ENCODE measurements at regions not wholly inside any gene's neighbourhood (a gene's known extent, or its start where the extent isn't known, plus 50 kb on each side); places are given as distances from the start of the nearest gene placed in this dataset.

DNA sequence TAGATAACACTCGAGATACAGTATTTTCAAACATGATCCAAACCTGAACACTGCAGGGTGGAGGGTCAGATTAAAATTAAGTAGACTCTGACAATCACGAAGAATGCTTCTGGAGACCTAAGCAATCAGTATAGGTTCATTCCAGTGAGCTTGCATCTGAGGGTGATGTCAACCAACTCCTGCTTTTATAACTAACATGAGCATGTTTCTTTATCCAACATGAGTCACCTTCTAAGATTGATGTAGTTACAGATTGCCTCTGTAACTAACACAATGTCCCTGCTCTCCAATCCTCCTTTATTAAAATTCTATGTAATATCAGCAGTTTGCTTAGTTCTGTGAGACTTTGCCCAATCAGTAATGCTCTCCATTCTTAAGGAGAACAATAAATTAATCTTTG, 225.7 kb downstream of the ARL6IP6 start:
- ATAC-seq (no peak), DNase-seq (ENCODE audit: low read depth, low spot score) (no peak)
- intact Hi-C loops (cut with micrococcal nuclease; ENCODE audit: unreplicated experiment) (no loop called here), in situ Hi-C loops (cut with HindIII; ENCODE audit: low pct_unique_long_range_greater_than_20kb, low sequenced_read_pairs) (no loop called here)
- Histone ChIP-seq H3K4me1 (ENCODE audit: control insufficient read depth, insufficient read depth, low read length) (no peaks in the 10 kb centered on the region), H3K9me3 (ENCODE audit: control insufficient read depth, insufficient read depth, low read depth, low read length) (no peaks in the 10 kb centered on the region), H3K36me3 (ENCODE audit: control insufficient read depth, insufficient read depth, low read length) (no peaks in the 10 kb centered on the region), H3K27me3 (ENCODE audit: control insufficient read depth, insufficient read depth, low read length) (no peaks in the 10 kb centered on the region), H3K4me3 (ENCODE audit: low read depth in 2 of 2, low read length in 2 of 2) (no peak overlapping the region), H3K27ac (ENCODE audit: low read length) (no peak overlapping the region)
- no TSS peak for BruUV-seq (replicated peaks)
- TF ChIP-seq, protein P1, sequence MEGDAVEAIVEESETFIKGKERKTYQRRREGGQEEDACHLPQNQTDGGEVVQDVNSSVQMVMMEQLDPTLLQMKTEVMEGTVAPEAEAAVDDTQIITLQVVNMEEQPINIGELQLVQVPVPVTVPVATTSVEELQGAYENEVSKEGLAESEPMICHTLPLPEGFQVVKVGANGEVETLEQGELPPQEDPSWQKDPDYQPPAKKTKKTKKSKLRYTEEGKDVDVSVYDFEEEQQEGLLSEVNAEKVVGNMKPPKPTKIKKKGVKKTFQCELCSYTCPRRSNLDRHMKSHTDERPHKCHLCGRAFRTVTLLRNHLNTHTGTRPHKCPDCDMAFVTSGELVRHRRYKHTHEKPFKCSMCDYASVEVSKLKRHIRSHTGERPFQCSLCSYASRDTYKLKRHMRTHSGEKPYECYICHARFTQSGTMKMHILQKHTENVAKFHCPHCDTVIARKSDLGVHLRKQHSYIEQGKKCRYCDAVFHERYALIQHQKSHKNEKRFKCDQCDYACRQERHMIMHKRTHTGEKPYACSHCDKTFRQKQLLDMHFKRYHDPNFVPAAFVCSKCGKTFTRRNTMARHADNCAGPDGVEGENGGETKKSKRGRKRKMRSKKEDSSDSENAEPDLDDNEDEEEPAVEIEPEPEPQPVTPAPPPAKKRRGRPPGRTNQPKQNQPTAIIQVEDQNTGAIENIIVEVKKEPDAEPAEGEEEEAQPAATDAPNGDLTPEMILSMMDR (IDR thresholded peaks at IDR 0.05) = no peak
- no peak for TF ChIP-seq TCF7L2 (IDR thresholded peaks at IDR 0.05; ENCODE audit: low read depth, low read length)
- no peak for TF ChIP-seq POLR2AphosphoS5 (IDR thresholded peaks at IDR 0.05; ENCODE audit: low read depth, low read length)
- no peak for TF ChIP-seq SIN3A (IDR thresholded peaks at IDR 0.05; ENCODE audit: borderline replicate concordance, insufficient read depth, low read depth, low read length)
- TF ChIP-seq, protein P2, sequence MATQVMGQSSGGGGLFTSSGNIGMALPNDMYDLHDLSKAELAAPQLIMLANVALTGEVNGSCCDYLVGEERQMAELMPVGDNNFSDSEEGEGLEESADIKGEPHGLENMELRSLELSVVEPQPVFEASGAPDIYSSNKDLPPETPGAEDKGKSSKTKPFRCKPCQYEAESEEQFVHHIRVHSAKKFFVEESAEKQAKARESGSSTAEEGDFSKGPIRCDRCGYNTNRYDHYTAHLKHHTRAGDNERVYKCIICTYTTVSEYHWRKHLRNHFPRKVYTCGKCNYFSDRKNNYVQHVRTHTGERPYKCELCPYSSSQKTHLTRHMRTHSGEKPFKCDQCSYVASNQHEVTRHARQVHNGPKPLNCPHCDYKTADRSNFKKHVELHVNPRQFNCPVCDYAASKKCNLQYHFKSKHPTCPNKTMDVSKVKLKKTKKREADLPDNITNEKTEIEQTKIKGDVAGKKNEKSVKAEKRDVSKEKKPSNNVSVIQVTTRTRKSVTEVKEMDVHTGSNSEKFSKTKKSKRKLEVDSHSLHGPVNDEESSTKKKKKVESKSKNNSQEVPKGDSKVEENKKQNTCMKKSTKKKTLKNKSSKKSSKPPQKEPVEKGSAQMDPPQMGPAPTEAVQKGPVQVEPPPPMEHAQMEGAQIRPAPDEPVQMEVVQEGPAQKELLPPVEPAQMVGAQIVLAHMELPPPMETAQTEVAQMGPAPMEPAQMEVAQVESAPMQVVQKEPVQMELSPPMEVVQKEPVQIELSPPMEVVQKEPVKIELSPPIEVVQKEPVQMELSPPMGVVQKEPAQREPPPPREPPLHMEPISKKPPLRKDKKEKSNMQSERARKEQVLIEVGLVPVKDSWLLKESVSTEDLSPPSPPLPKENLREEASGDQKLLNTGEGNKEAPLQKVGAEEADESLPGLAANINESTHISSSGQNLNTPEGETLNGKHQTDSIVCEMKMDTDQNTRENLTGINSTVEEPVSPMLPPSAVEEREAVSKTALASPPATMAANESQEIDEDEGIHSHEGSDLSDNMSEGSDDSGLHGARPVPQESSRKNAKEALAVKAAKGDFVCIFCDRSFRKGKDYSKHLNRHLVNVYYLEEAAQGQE (IDR thresholded peaks at IDR 0.05; ENCODE audit: insufficient read depth in 1 of 2, low read depth in 2 of 2, low read length in 1 of 2) = no peak
- ChIA-PET POLR2A (no interaction called here), CTCF (no interaction called here)

DNA sequence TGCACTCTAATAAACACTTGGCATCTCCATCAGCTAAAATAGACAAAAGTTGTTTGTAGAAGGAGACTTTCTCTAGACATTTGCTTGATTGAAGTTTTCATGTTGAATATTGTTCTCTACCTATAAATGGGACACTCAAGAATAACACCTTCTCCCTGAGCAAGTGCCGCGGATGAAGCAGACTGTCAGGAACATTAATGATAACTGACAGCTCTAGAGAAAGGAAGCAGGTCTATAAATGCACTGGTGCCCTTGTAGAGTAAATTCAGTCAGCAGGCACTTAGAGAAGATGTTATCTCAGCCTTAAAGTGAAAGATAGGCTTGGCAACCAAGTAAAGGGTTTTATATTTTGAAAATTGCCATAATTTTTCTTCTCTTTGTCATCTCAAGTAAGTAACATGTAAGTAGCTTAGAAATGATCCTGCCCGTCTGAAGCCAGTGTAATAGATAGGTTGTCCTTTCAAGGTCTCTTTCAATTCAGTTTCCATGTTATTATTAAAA, 224.6 kb downstream of the ARL6IP6 start:
- Histone ChIP-seq H3K9me3 (ENCODE audit: control insufficient read depth, insufficient read depth, low read depth, low read length) (no peaks in the 10 kb centered on the region), H3K27ac (ENCODE audit: low read length) (no peak overlapping the region), H3K4me1 (ENCODE audit: control insufficient read depth, insufficient read depth, low read length) (no peaks in the 10 kb centered on the region), H3K27me3 (ENCODE audit: control insufficient read depth, insufficient read depth, low read length) (no peaks in the 10 kb centered on the region), H3K36me3 (ENCODE audit: control insufficient read depth, insufficient read depth, low read length) (no peaks in the 10 kb centered on the region), H3K4me3 (ENCODE audit: low read depth in 2 of 2, low read length in 2 of 2) (no peak overlapping the region)
- TF ChIP-seq TCF7L2 (IDR thresholded peaks at IDR 0.05; ENCODE audit: low read depth, low read length) (no peak), SIN3A (IDR thresholded peaks at IDR 0.05; ENCODE audit: borderline replicate concordance, insufficient read depth, low read depth, low read length) (no peak), POLR2AphosphoS5 (IDR thresholded peaks at IDR 0.05; ENCODE audit: low read depth, low read length) (no peak)
- TF ChIP-seq, protein P2 (IDR thresholded peaks at IDR 0.05; ENCODE audit: insufficient read depth in 1 of 2, low read depth in 2 of 2, low read length in 1 of 2) = no peak
- TF ChIP-seq, protein P1 (IDR thresholded peaks at IDR 0.05) = no peak
- CTCF ChIA-PET = no interaction called here
- no TSS peak for BruUV-seq (replicated peaks)
- in situ Hi-C loops (cut with HindIII; ENCODE audit: low pct_unique_long_range_greater_than_20kb, low sequenced_read_pairs) (no loop called here), intact Hi-C loops (cut with micrococcal nuclease; ENCODE audit: unreplicated experiment) (no loop called here)
- ATAC-seq (no peak), DNase-seq (ENCODE audit: low read depth, low spot score) (no peak)
- POLR2A ChIA-PET = no interaction called here

Measured in Panc1 (cell line).